ENCODE measurements at regions not wholly inside any gene's neighbourhood (a gene's known extent, or its start where the extent isn't known, plus 50 kb on each side); places are given as distances from the start of the nearest gene placed in this dataset.

DNA sequence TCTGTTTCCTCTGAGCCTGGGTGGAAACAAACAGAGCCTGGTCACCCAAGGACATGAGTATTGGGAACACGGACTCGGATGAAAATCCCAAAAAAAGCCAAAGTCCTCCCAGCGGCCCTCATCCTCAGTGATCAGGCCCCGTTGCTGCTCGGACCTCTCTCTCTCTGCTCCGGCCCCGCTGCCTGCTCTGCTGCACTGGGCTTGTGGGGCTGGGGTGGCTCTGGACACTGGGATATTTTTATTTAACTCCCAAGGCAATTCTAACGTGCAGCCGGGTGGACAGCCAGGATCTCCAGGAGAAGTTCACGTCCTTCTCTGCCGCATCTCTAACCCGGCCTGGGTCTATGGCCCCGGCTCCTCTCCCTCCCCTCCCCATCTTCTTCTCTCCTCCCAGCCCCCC, 280.9 kb upstream of the TNRC6C start:
- Mint-ChIP-seq H3K36me3 (ENCODE audit: low read depth) (peaks cover 58% of the 10 kb centered on the region), H3K27me3 (ENCODE audit: low read depth) (no peaks in the 10 kb centered on the region), H3K4me3 (ENCODE audit: low read depth) (no peak overlapping the region), H3K9me3 (no peaks in the 10 kb centered on the region), H3K4me1 (ENCODE audit: low read depth) (peaks cover 3% of the 10 kb centered on the region), H3K27ac (no peak overlapping the region)
- DNase-seq (ENCODE audit: low spot score), result no peak
- intact Hi-C loops (cut with micrococcal nuclease), result no loop called here

DNA sequence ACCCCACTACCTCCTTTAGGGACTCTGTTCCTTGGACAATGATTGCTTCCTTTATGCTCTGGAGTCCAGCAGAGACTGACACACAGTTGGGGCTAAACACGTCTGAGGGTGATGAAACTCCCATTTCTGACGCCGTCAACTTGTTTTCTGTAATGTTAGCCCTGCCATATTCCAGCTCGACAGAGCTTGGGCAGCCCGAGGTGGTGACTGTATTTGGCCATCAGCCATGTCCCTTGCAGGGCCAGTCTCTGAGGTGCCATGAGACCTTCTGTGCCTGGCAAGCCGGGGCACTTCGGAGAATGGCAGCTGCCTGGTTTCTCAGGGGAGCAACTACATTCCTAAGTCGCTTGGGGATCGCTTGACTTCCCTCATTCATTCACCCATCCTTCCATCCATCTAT, 278.9 kb upstream of the TNRC6C start:
- Mint-ChIP-seq H3K9me3 (no peaks in the 10 kb centered on the region), H3K27ac (no peak overlapping the region), H3K27me3 (ENCODE audit: low read depth) (no peaks in the 10 kb centered on the region), H3K36me3 (ENCODE audit: low read depth) (peaks cover 39% of the 10 kb centered on the region), H3K4me1 (ENCODE audit: low read depth) (no peaks in the 10 kb centered on the region), H3K4me3 (ENCODE audit: low read depth) (no peak overlapping the region)
- DNase-seq (ENCODE audit: low spot score), result no peak
- intact Hi-C loops (cut with micrococcal nuclease), result no loop called here

DNA sequence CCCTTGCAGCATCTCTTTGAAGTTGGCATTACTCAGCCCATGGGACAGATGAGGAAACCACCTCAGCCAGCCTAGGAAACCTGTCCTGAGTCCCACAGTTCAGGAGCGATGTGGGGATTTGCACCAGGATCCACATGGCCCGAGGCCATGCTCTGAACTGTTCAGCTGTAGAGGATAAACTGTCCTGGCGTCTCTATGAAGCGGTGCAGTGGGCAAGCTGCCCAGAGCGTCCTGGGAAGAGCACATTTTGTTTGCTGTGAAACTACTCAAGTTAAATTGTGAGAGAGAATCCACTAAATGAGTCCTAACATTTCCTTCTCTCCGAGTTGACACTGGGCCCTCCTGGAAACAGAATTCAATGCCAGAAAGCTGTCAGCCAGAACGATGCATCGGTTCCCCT, 276.6 kb upstream of the TNRC6C start:
- Mint-ChIP-seq H3K36me3 (ENCODE audit: low read depth) (peaks cover 23% of the 10 kb centered on the region), H3K9me3 (no peaks in the 10 kb centered on the region), H3K27me3 (ENCODE audit: low read depth) (no peaks in the 10 kb centered on the region), H3K4me1 (ENCODE audit: low read depth) (no peaks in the 10 kb centered on the region), H3K4me3 (ENCODE audit: low read depth) (no peak overlapping the region), H3K27ac (no peak overlapping the region)
- DNase-seq (ENCODE audit: low spot score), result no peak
- intact Hi-C loops (cut with micrococcal nuclease), result no loop called here

DNA sequence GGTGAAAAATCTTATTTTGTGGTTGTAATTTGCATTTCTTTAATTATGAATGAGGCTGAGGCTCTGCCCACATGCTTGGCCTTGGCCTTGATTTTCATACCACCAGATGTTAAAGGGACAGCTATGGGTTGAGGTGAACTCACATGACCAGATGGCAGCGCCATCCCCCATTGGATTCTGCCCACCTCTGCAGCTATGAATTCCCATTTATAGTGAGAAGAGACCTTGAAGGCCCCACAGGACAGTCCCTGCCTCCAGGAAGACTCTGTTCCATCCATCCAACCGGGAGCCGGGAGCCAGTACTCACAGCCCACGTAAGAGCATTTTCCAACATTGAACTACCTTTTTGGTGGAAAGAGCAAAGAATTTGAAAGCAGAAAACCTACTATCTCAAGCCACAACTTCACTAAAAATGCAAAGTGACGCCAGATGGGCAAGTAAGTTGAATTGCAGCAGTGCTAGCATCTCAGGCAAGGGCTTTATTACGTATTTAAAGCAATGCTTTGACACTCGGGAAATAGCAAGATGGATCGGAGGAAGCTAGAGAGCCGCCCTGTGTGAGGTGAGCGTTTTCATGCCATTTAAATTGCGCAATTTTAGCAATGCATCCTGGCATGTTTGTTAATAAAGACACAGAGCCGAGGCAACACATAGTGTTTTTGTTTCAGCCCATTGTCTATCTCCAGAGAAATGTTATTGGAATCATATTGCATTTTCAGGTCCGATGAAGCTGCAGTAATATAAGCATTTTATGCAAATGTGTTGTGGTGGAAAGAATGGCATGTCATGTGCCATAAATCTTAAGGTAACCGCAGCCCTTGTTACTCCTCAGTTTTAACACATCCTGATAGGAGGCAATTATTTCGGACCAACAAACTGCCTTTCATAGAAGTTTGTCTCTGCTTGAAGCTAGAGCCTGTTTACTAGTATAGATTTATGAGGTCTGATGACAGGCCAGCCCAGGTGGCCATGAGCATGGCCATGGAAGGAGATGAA, 273.4 kb upstream of the TNRC6C start:
- H3K27me3 Mint-ChIP-seq (ENCODE audit: low read depth), result no peaks in the 10 kb centered on the region
- no peak overlapping the region for H3K4me3 Mint-ChIP-seq (ENCODE audit: low read depth)
- intact Hi-C loops (cut with micrococcal nuclease), result no loop called here
- H3K36me3 Mint-ChIP-seq (ENCODE audit: low read depth), result peaks cover under 1% of the 10 kb centered on the region
- H3K27ac Mint-ChIP-seq, result no peak overlapping the region
- H3K9me3 Mint-ChIP-seq, result no peaks in the 10 kb centered on the region
- peaks cover under 1% of the 10 kb centered on the region for H3K4me1 Mint-ChIP-seq (ENCODE audit: low read depth)
- no peak for DNase-seq (ENCODE audit: low spot score)

DNA sequence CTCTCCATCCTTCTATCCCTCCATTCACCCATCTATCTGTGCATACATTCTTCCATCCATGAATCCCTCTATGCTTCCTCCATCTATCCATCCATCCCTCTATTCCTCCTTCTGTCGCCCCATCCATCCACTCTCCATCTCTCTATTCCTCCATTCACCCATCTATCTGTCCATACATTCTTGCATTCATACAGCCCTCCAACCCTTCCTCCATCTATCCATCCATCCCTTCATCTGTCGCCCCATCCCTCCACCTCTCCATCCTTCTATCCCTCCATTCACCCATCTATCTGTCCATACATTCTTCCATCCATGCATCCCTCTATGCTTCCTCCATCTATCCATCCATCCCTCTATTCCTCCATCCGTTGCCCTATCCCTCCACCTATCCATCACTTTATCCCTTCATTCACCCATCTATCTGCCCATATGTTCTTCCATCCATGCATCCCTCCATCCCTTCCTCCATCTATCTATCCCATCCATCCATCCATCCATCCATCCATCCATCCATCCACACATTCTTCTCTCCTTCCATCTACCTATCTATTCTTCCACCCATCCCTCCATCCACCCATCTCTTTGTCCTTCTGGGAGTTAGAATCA, 272.5 kb upstream of the TNRC6C start:
- intact Hi-C loops (cut with micrococcal nuclease), result no loop called here
- no peak for DNase-seq (ENCODE audit: low spot score)
- H3K36me3 Mint-ChIP-seq (ENCODE audit: low read depth), result no peaks in the 10 kb centered on the region
- H3K9me3 Mint-ChIP-seq, result no peaks in the 10 kb centered on the region
- H3K4me1 Mint-ChIP-seq (ENCODE audit: low read depth), result peaks cover 6% of the 10 kb centered on the region
- no peaks in the 10 kb centered on the region for H3K27me3 Mint-ChIP-seq (ENCODE audit: low read depth)
- H3K4me3 Mint-ChIP-seq (ENCODE audit: low read depth), result no peak overlapping the region
- H3K27ac Mint-ChIP-seq, result no peak overlapping the region

DNA sequence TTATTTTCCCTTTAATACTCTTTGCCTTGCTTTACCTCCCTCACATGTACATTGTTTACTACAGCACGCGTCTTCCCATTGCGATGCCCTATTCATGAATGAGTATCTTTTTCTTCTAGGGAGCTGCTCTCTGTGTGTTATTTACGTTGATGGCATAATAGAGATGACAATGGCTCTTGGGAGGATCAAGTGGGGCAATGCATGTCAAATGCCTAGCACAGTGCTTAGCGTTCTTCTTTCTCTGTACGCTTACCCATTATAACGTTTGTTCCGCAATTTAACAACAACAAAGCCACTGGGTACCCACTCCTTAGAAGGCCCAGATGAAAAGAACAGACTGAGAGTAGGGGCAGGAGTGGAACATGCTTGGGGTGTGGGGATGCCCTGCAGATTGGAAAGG, 271.6 kb upstream of the TNRC6C start:
- peaks cover 1% of the 10 kb centered on the region for H3K27me3 Mint-ChIP-seq (ENCODE audit: low read depth)
- no peak overlapping the region for H3K27ac Mint-ChIP-seq
- no peaks in the 10 kb centered on the region for H3K9me3 Mint-ChIP-seq
- H3K4me3 Mint-ChIP-seq (ENCODE audit: low read depth), result no peak overlapping the region
- intact Hi-C loops (cut with micrococcal nuclease), result no loop called here
- H3K36me3 Mint-ChIP-seq (ENCODE audit: low read depth), result no peaks in the 10 kb centered on the region
- DNase-seq (ENCODE audit: low spot score), result no peak
- H3K4me1 Mint-ChIP-seq (ENCODE audit: low read depth), result peaks cover 13% of the 10 kb centered on the region

DNA sequence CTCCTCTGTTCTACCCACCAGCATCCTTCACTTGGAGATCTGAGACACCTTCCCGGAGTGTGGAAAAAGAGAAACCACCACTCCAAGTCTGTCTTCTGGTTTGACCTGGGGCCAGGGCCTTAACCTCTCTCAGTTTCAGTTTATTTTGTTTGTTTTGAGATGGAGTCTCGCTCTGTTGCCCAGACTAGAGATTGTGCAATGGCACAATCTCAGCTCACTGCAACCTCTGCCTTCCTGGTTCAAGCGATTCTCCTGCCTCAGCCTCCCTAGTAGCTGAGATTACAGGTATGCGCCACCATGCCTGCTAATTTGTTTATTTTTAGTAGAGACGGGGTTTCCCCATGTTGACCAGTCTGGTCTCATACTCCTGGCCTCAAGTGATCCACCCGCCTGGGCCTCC, 271.1 kb upstream of the TNRC6C start:
- H3K9me3 Mint-ChIP-seq, result no peaks in the 10 kb centered on the region
- peaks cover 1% of the 10 kb centered on the region for H3K27me3 Mint-ChIP-seq (ENCODE audit: low read depth)
- intact Hi-C loops (cut with micrococcal nuclease), result no loop called here
- DNase-seq (ENCODE audit: low spot score), result no peak
- H3K27ac Mint-ChIP-seq, result no peak overlapping the region
- H3K4me1 Mint-ChIP-seq (ENCODE audit: low read depth), result peaks cover 17% of the 10 kb centered on the region
- no peak overlapping the region for H3K4me3 Mint-ChIP-seq (ENCODE audit: low read depth)
- no peaks in the 10 kb centered on the region for H3K36me3 Mint-ChIP-seq (ENCODE audit: low read depth)

DNA sequence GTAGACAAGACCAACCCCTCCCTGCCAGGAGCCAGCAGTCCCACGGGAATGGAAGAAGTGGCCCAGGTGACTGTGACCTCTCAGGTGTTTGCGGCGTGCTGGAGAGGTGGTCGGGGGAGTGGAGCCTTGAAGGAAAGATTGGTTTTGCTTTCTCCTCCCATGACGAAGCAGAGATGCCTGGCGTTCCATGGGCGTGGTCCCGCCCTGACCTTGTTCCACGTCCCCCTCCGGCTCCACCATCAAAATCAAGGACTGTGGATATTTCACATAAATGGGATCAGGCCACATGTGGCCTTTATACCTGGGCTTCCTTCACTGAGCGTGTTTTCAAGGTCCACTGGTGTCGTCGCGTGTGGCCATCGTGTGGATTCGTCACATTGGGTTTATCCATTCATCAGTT, 270.6 kb upstream of the TNRC6C start:
- intact Hi-C loops (cut with micrococcal nuclease), result no loop called here
- peaks cover 1% of the 10 kb centered on the region for H3K27me3 Mint-ChIP-seq (ENCODE audit: low read depth)
- no peaks in the 10 kb centered on the region for H3K36me3 Mint-ChIP-seq (ENCODE audit: low read depth)
- no peak overlapping the region for H3K4me3 Mint-ChIP-seq (ENCODE audit: low read depth)
- no peaks in the 10 kb centered on the region for H3K9me3 Mint-ChIP-seq
- no peak for DNase-seq (ENCODE audit: low spot score)
- no peak overlapping the region for H3K27ac Mint-ChIP-seq
- H3K4me1 Mint-ChIP-seq (ENCODE audit: low read depth), result peaks cover 22% of the 10 kb centered on the region

DNA sequence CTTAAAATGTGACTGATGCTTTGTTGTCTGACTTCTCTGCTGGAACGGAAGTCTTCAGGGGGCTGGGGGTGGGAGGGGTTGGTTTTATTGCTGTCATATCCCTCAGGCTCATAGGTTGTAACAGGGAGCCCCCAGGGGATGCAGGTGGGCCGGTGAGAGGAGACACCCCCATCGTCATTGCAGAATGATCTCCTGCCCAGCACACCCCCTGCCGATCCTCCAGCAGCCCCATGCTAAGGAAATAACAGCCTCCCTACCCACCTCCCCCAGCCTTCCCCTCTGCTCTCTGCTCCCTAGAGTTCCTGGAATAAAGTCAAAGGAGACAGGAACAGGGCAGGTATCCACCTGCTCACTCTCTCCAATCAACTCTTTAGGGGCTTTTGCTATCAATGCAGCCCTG, 270.1 kb upstream of the TNRC6C start:
- H3K27ac Mint-ChIP-seq, result no peak overlapping the region
- H3K9me3 Mint-ChIP-seq, result no peaks in the 10 kb centered on the region
- no peaks in the 10 kb centered on the region for H3K36me3 Mint-ChIP-seq (ENCODE audit: low read depth)
- DNase-seq (ENCODE audit: low spot score), result no peak
- H3K4me1 Mint-ChIP-seq (ENCODE audit: low read depth), result peaks cover 22% of the 10 kb centered on the region
- H3K4me3 Mint-ChIP-seq (ENCODE audit: low read depth), result no peak overlapping the region
- H3K27me3 Mint-ChIP-seq (ENCODE audit: low read depth), result peaks cover 1% of the 10 kb centered on the region
- intact Hi-C loops (cut with micrococcal nuclease), result no loop called here

DNA sequence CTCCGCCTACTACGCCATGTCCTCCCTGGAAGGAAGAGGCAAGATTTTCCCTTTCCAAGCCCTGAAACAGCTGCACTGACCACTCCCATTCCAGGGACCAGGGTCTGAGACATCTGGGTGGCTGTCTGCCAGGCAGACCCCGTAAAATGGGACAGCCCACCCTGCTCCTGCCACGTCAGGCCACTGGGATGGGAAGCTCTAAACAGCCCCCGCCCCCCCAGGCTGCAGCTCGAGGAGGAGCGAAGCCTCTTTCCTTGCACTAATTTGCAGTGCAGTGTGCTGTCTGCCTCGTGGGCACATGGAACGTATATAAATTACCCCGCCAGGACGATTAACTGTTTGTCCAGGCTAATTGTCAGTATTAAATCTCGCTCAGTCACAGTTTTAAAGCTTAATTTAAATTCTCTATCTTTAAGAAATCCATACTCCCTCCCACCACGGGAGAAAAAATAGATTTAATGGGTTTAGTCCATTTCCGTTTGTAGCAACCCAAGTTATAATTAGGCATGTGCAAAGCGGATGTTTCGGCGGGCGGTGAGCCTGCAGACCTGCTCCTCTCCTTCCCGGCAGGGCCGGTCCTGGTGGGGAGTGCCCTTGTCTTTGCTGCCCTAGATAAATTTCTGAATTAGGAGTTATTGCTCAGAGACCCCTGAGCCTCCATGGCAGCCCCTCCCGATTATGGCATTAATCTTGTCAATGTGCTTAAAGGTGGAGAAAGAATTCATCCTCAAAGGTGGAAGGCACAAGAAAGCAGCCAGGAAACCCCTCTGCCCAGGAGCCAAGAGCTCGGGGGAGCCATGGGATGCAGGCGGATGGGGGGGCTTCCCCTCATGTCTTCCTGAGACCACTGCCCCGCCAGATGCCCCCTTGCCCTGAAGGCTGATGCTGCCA, 268.0 kb upstream of the TNRC6C start:
- H3K27me3 Mint-ChIP-seq (ENCODE audit: low read depth), result peaks cover 5% of the 10 kb centered on the region
- no peaks in the 10 kb centered on the region for H3K9me3 Mint-ChIP-seq
- intact Hi-C loops (cut with micrococcal nuclease), result no loop called here
- H3K27ac Mint-ChIP-seq, result no peak overlapping the region
- no peak for DNase-seq (ENCODE audit: low spot score)
- no peak overlapping the region for H3K4me3 Mint-ChIP-seq (ENCODE audit: low read depth)
- H3K36me3 Mint-ChIP-seq (ENCODE audit: low read depth), result no peaks in the 10 kb centered on the region
- H3K4me1 Mint-ChIP-seq (ENCODE audit: low read depth), result peaks cover 22% of the 10 kb centered on the region

DNA sequence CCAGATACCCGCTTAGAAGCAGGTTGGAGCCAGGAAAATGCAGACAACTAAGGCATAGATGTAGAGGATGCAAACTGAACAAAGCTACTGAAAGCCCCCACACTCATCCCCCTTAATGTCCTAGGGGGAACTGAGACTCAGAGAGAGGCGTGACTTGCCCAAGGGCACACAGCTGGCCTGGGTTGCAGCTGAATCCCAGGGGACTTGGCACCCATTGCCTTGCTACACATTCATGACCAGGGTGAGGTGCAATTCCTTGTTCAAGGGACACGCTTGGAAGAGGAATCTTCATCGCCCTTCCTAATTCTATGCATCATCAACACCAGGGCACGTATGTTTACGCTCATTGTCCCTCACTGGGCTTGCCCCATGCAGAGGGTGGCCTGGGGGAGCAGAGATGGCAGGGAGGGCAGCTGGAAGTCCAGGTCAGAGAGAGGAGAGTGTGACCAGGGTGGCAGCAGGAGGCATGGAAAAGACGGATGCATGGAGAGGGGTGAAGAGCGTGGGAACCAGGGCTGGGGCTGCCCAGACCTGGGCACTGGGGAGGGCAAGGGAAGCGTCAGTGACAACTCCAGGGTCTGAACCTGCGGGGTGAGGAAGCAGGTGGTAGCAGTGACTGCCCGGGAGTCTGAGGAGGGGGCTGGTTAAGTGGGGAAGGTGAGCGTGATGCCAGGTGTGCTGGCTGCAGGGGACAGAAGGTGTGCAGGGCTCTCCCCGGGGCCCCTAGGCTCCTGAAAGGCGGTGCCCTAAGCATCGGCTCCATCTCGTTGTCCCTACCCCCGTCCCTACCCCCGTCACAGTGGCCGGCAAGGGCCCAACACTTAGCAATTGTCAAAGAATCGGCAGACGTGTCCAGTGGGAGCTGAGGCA, 267.1 kb upstream of the TNRC6C start:
- no peak overlapping the region for H3K27ac Mint-ChIP-seq
- H3K27me3 Mint-ChIP-seq (ENCODE audit: low read depth), result peaks cover 13% of the 10 kb centered on the region
- no peak overlapping the region for H3K4me3 Mint-ChIP-seq (ENCODE audit: low read depth)
- no peaks in the 10 kb centered on the region for H3K9me3 Mint-ChIP-seq
- intact Hi-C loops (cut with micrococcal nuclease), result loop anchor here (2.0 kb wide), 1 partner anchor 25 kb away; no protein-coding TSS in a partner anchor
- H3K4me1 Mint-ChIP-seq (ENCODE audit: low read depth), result peaks cover 24% of the 10 kb centered on the region
- H3K36me3 Mint-ChIP-seq (ENCODE audit: low read depth), result no peaks in the 10 kb centered on the region
- no peak for DNase-seq (ENCODE audit: low spot score)

DNA sequence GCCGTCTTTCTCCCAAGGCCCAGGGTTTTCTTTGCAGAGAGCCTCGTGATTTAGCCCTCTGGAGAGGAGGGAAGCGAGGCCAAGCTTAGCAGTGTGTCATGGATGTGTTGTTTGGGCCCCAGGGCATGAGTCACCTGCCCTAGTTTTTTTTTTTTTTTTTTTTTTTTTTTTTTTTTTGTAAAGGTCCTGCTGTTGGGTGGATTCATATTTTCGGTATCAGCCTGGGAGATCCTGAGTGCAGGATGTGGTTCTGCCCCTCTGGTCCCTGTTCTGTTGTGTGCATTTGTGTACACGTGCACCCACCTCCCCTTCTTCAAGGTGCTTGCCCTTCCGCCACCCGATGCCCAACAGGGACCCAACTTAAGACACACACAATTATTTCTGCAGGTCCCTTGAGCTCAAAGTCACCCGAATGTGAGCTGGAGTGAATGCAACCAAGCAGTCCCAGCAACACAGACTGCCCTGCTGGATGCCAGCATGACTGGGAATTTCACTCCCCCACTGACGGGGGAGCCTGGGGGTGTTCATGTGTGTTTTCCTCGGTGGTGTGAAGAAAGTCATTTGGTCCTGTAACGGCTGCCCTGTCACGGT, 265.8 kb upstream of the TNRC6C start:
- H3K4me3 Mint-ChIP-seq (ENCODE audit: low read depth), result no peak overlapping the region
- intact Hi-C loops (cut with micrococcal nuclease), result loop anchor here (2.0 kb wide), 1 partner anchor 26 kb away; no protein-coding TSS in a partner anchor

More for the DNA sequence above, 265.8 kb upstream of the TNRC6C start:
- Mint-ChIP-seq H3K27ac (no peak overlapping the region), H3K9me3 (no peaks in the 10 kb centered on the region), H3K36me3 (ENCODE audit: low read depth) (no peaks in the 10 kb centered on the region), H3K27me3 (ENCODE audit: low read depth) (peaks cover 16% of the 10 kb centered on the region), H3K4me1 (ENCODE audit: low read depth) (peaks cover 25% of the 10 kb centered on the region)
- no peak for DNase-seq (ENCODE audit: low spot score)

Measured in activated T-helper 2 cell treated with anti-CD3 and anti-CD28 coated beads, Interferon-gamma antibody, Interleukin-2, Interleukin-4, amounts not matched to agents 10 μg/mL and 5 μg/mL and 100 μg/mL, durations not matched to agents 14 hours and 24 hours and 36 hours (primary cell).